T-helper 1 cell treated with Interleukin-12 subunit alpha and Interleukin-12 subunit beta and Interleukin-4 antibody, amounts not matched to agents 30 μg/mL and 1 μg/mL, for 36 hours (primary cell): ENCODE measurements at regions not wholly inside any gene's neighbourhood (a gene's known extent, or its start where the extent isn't known, plus 50 kb on each side); places are given as distances from the start of the nearest gene placed in this dataset.

Experiments
- H3K27ac Mint-ChIP-seq: one replicate; pipeline ENCODE4 v1.8.0; 2021; ENCODE audit warnings: mild to moderate bottlenecking, mixed read lengths
- H3K27me3 Mint-ChIP-seq: one replicate; pipeline ENCODE4 v1.8.0; 2021; ENCODE audit warnings: low read depth, mixed read lengths
- H3K36me3 Mint-ChIP-seq: one replicate; pipeline ENCODE4 v1.8.0; 2021; ENCODE audit warnings: low read depth, mixed read lengths
- H3K4me1 Mint-ChIP-seq: one replicate; pipeline ENCODE4 v1.8.0; 2021; ENCODE audit warnings: low read depth, mixed read lengths
- H3K4me3 Mint-ChIP-seq: one replicate; pipeline ENCODE4 v1.8.0; 2021; ENCODE audit warnings: mild to moderate bottlenecking, moderate library complexity, mixed read lengths
- H3K9me3 Mint-ChIP-seq: one replicate; pipeline ENCODE4 v1.8.0; 2021; ENCODE audit warnings: mixed read lengths

GRCh38 chr11:127395034-127395433 is 394.5 kb upstream of the KIRREL3 start:
- no peak overlapping the region for H3K4me3 Mint-ChIP-seq
- H3K4me1 Mint-ChIP-seq, result no peaks in the 10 kb centered on the region
- peaks cover 14% of the 10 kb centered on the region for H3K9me3 Mint-ChIP-seq
- H3K27me3 Mint-ChIP-seq, result no peaks in the 10 kb centered on the region
- no peak overlapping the region for H3K27ac Mint-ChIP-seq
- H3K36me3 Mint-ChIP-seq, result no peaks in the 10 kb centered on the region

- H3K4me3 Mint-ChIP-seq, result no peak overlapping the region
- no peak overlapping the region for H3K27ac Mint-ChIP-seq
- peaks cover 14% of the 10 kb centered on the region for H3K9me3 Mint-ChIP-seq
- no peaks in the 10 kb centered on the region for H3K36me3 Mint-ChIP-seq
- no peaks in the 10 kb centered on the region for H3K4me1 Mint-ChIP-seq
- no peaks in the 10 kb centered on the region for H3K27me3 Mint-ChIP-seq
Observed at GRCh38 chr11:127393460-127393997, 393.0 kb upstream of the KIRREL3 start.

GRCh38 chr11:127392575-127392974 is 392.0 kb upstream of the KIRREL3 start:
- Mint-ChIP-seq H3K4me1 (no peaks in the 10 kb centered on the region), H3K36me3 (no peaks in the 10 kb centered on the region), H3K27me3 (no peaks in the 10 kb centered on the region), H3K9me3 (peaks cover 14% of the 10 kb centered on the region), H3K27ac (no peak overlapping the region), H3K4me3 (no peak overlapping the region)

GRCh38 chr11:127390465-127390864 is 389.9 kb upstream of the KIRREL3 start:
- no peaks in the 10 kb centered on the region for H3K4me1 Mint-ChIP-seq
- H3K9me3 Mint-ChIP-seq, result peaks cover 6% of the 10 kb centered on the region
- H3K27me3 Mint-ChIP-seq, result no peaks in the 10 kb centered on the region
- no peaks in the 10 kb centered on the region for H3K36me3 Mint-ChIP-seq
- H3K4me3 Mint-ChIP-seq, result no peak overlapping the region
- no peak overlapping the region for H3K27ac Mint-ChIP-seq

GRCh38 chr11:127385071-127385470 is 384.5 kb upstream of the KIRREL3 start:
- no peaks in the 10 kb centered on the region for H3K9me3 Mint-ChIP-seq
- H3K4me3 Mint-ChIP-seq, result no peak overlapping the region
- no peaks in the 10 kb centered on the region for H3K36me3 Mint-ChIP-seq
- no peaks in the 10 kb centered on the region for H3K4me1 Mint-ChIP-seq
- H3K27me3 Mint-ChIP-seq, result no peaks in the 10 kb centered on the region
- no peak overlapping the region for H3K27ac Mint-ChIP-seq

GRCh38 chr11:127383026-127383425 is 382.5 kb upstream of the KIRREL3 start:
- no peak overlapping the region for H3K4me3 Mint-ChIP-seq
- no peaks in the 10 kb centered on the region for H3K9me3 Mint-ChIP-seq
- H3K4me1 Mint-ChIP-seq, result no peaks in the 10 kb centered on the region
- no peaks in the 10 kb centered on the region for H3K36me3 Mint-ChIP-seq
- H3K27ac Mint-ChIP-seq, result no peak overlapping the region
- H3K27me3 Mint-ChIP-seq, result no peaks in the 10 kb centered on the region

GRCh38 chr11:127381247-127381646 is 380.7 kb upstream of the KIRREL3 start:
- H3K9me3 Mint-ChIP-seq, result no peaks in the 10 kb centered on the region
- no peaks in the 10 kb centered on the region for H3K27me3 Mint-ChIP-seq
- H3K4me3 Mint-ChIP-seq, result no peak overlapping the region
- no peaks in the 10 kb centered on the region for H3K36me3 Mint-ChIP-seq
- no peak overlapping the region for H3K27ac Mint-ChIP-seq
- H3K4me1 Mint-ChIP-seq, result no peaks in the 10 kb centered on the region

- no peaks in the 10 kb centered on the region for H3K4me1 Mint-ChIP-seq
- H3K27me3 Mint-ChIP-seq, result no peaks in the 10 kb centered on the region
- no peaks in the 10 kb centered on the region for H3K9me3 Mint-ChIP-seq
- no peak overlapping the region for H3K4me3 Mint-ChIP-seq
- H3K27ac Mint-ChIP-seq, result no peak overlapping the region
- H3K36me3 Mint-ChIP-seq, result no peaks in the 10 kb centered on the region
Observed at GRCh38 chr11:127379686-127380085, 379.1 kb upstream of the KIRREL3 start.

GRCh38 chr11:127376301-127376700 is 375.7 kb upstream of the KIRREL3 start:
- H3K4me3 Mint-ChIP-seq, result no peak overlapping the region
- no peak overlapping the region for H3K27ac Mint-ChIP-seq
- H3K4me1 Mint-ChIP-seq, result no peaks in the 10 kb centered on the region
- no peaks in the 10 kb centered on the region for H3K36me3 Mint-ChIP-seq
- H3K9me3 Mint-ChIP-seq, result no peaks in the 10 kb centered on the region
- no peaks in the 10 kb centered on the region for H3K27me3 Mint-ChIP-seq

GRCh38 chr11:127369356-127369755 is 368.8 kb upstream of the KIRREL3 start:
- Mint-ChIP-seq H3K27me3 (no peaks in the 10 kb centered on the region), H3K4me1 (no peaks in the 10 kb centered on the region), H3K27ac (no peak overlapping the region), H3K9me3 (no peaks in the 10 kb centered on the region), H3K4me3 (no peak overlapping the region), H3K36me3 (no peaks in the 10 kb centered on the region)

- no peaks in the 10 kb centered on the region for H3K27me3 Mint-ChIP-seq
- H3K36me3 Mint-ChIP-seq, result no peaks in the 10 kb centered on the region
- H3K4me1 Mint-ChIP-seq, result no peaks in the 10 kb centered on the region
- H3K27ac Mint-ChIP-seq, result no peak overlapping the region
- no peaks in the 10 kb centered on the region for H3K9me3 Mint-ChIP-seq
- H3K4me3 Mint-ChIP-seq, result no peak overlapping the region
Observed at GRCh38 chr11:127362754-127363308, 362.3 kb upstream of the KIRREL3 start.

GRCh38 chr11:127358160-127358559 is 357.6 kb upstream of the KIRREL3 start:
- no peak overlapping the region for H3K4me3 Mint-ChIP-seq
- no peaks in the 10 kb centered on the region for H3K27me3 Mint-ChIP-seq

GRCh38 chr11:127350476-127350875 is 349.9 kb upstream of the KIRREL3 start:
- Mint-ChIP-seq H3K9me3 (no peaks in the 10 kb centered on the region), H3K4me1 (no peaks in the 10 kb centered on the region), H3K27me3 (no peaks in the 10 kb centered on the region), H3K27ac (no peak overlapping the region), H3K4me3 (no peak overlapping the region), H3K36me3 (no peaks in the 10 kb centered on the region)

More at GRCh38 chr11:127358160-127358559, 357.6 kb upstream of the KIRREL3 start:
- no peak overlapping the region for H3K27ac Mint-ChIP-seq
- H3K9me3 Mint-ChIP-seq, result no peaks in the 10 kb centered on the region
- no peaks in the 10 kb centered on the region for H3K36me3 Mint-ChIP-seq
- no peaks in the 10 kb centered on the region for H3K4me1 Mint-ChIP-seq

GRCh38 chr11:127345819-127346459 is 345.4 kb upstream of the KIRREL3 start:
- Mint-ChIP-seq H3K4me1 (no peaks in the 10 kb centered on the region), H3K9me3 (no peaks in the 10 kb centered on the region), H3K27ac (no peak overlapping the region), H3K27me3 (no peaks in the 10 kb centered on the region), H3K36me3 (no peaks in the 10 kb centered on the region), H3K4me3 (no peak overlapping the region)

- Mint-ChIP-seq H3K27me3 (no peaks in the 10 kb centered on the region), H3K4me1 (no peaks in the 10 kb centered on the region), H3K9me3 (no peaks in the 10 kb centered on the region), H3K36me3 (no peaks in the 10 kb centered on the region), H3K27ac (no peak overlapping the region), H3K4me3 (no peak overlapping the region)
Observed at GRCh38 chr11:127340438-127340837, 339.9 kb upstream of the KIRREL3 start.
